ENCODE measurements at regions not wholly inside any gene's neighbourhood (a gene's known extent, or its start where the extent isn't known, plus 50 kb on each side); places are given as distances from the start of the nearest gene placed in this dataset.

GRCh38 chr5:72749362-72749997 lies 67.0 kb upstream of the TNPO1 start:
- Histone ChIP-seq H3K36me3 (ENCODE audit: insufficient read depth) (no peaks in the 10 kb centered on the region), H3K27me3 (ENCODE audit: insufficient read depth) (no peaks in the 10 kb centered on the region), H3K9me2 (ENCODE audit: insufficient read depth) (no peaks in the 10 kb centered on the region), H3K4me2 (no peak overlapping the region), H3F3A (replicated peaks; ENCODE audit: low read depth) (no peaks in the 10 kb centered on the region), H3K79me2 (replicated peaks; ENCODE audit: insufficient read depth) (no peaks in the 10 kb centered on the region), H4K20me1 (replicated peaks; ENCODE audit: insufficient read depth) (no peaks in the 10 kb centered on the region), H3K4me3 (no peak overlapping the region), H3K4me1 (ENCODE audit: insufficient read depth) (no peaks in the 10 kb centered on the region), H2AFZ (peak overlapping the region; percentile 74; the same call in 1 of the 2 replicates), H3K27ac (ENCODE audit: low read depth) (no peak overlapping the region)
- ATAC-seq = peak; percentile 82
- TF ChIP-seq ZNF114 (CRISPR knock-in tag; IDR thresholded peaks at IDR 0.05) (no peak), STAT1 (IDR thresholded peaks at IDR 0.05; ENCODE audit: unreplicated experiment) (no peak), EZH2phosphoT487 (IDR thresholded peaks at IDR 0.05; ENCODE audit: unreplicated experiment) (no peak), ETS1 (IDR thresholded peaks at IDR 0.05) (no peak), ZNF331 (CRISPR knock-in tag; IDR thresholded peaks at IDR 0.05; ENCODE audit: low read depth) (no peak), NANOG (IDR thresholded peaks at IDR 0.05; ENCODE audit: borderline replicate concordance) (no peak), REST (IDR thresholded peaks at IDR 0.05; ENCODE audit: unreplicated experiment) (no peak), CREB1 (CRISPR knock-in tag; IDR thresholded peaks at IDR 0.05; ENCODE audit: low read depth) (no peak)
- Mint-ChIP-seq H3K4me3 (no peak overlapping the region), H3K36me3 (ENCODE audit: low read depth) (no peaks in the 10 kb centered on the region), H3K4me1 (no peaks in the 10 kb centered on the region), H3K9me3 (no peaks in the 10 kb centered on the region), H3K27me3 (ENCODE audit: insufficient read depth, low read depth, poor library complexity) (peaks cover 4% of the 10 kb centered on the region), H3K27ac (no peak overlapping the region)
- peak; percentile 34 for DNase-seq (ENCODE audit: low spot score)

- Histone ChIP-seq H3K79me2 (replicated peaks; ENCODE audit: insufficient read depth) (no peaks in the 10 kb centered on the region), H4K20me1 (replicated peaks; ENCODE audit: insufficient read depth) (no peaks in the 10 kb centered on the region), H3K27me3 (ENCODE audit: insufficient read depth) (no peaks in the 10 kb centered on the region), H3K4me1 (ENCODE audit: insufficient read depth) (no peaks in the 10 kb centered on the region), H3K4me2 (no peak overlapping the region), H3K4me3 (no peak overlapping the region), H3K36me3 (ENCODE audit: insufficient read depth) (no peaks in the 10 kb centered on the region), H3F3A (replicated peaks; ENCODE audit: low read depth) (no peaks in the 10 kb centered on the region), H3K9me2 (ENCODE audit: insufficient read depth) (no peaks in the 10 kb centered on the region), H2AFZ (no peak overlapping the region), H3K27ac (ENCODE audit: low read depth) (no peak overlapping the region)
- Mint-ChIP-seq H3K36me3 (ENCODE audit: low read depth) (no peaks in the 10 kb centered on the region), H3K4me3 (no peak overlapping the region), H3K27ac (no peak overlapping the region), H3K9me3 (no peaks in the 10 kb centered on the region), H3K4me1 (no peaks in the 10 kb centered on the region), H3K27me3 (ENCODE audit: insufficient read depth, low read depth, poor library complexity) (peaks cover 2% of the 10 kb centered on the region)
- ATAC-seq (no peak), DNase-seq (ENCODE audit: low spot score) (no peak)
- TF ChIP-seq REST (IDR thresholded peaks at IDR 0.05; ENCODE audit: unreplicated experiment) = no peak
- TF ChIP-seq ZNF331 (CRISPR knock-in tag; IDR thresholded peaks at IDR 0.05; ENCODE audit: low read depth) = no peak
- no peak for TF ChIP-seq NANOG (IDR thresholded peaks at IDR 0.05; ENCODE audit: borderline replicate concordance)
- TF ChIP-seq EZH2 (IDR thresholded peaks at IDR 0.05; ENCODE audit: low read depth, unreplicated experiment) = no peak
Measured at GRCh38 chr5:72747826-72748225, 68.6 kb upstream of the TNPO1 start.
